ENCODE measurements at regions not wholly inside any gene's neighbourhood (a gene's known extent, or its start where the extent isn't known, plus 50 kb on each side); places are given as distances from the start of the nearest gene placed in this dataset.

DNA sequence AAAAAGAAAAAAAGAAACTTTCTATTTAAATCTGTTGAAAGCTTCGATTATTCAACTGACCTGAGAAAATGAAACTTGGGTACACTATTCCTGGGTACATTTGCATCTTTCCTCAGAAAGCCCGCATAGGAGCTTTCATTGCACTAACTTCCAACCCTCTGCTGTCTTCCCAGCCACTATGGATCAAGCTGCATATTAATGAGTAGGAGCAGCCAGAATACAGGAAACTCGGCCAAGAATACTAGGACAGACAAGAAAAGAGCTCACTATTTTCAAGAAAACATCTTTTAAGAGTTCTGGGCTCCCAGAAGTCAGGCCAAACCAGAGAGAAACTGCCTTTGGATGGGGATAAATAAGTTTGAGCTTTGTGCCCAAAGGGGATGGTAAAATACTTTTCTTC lies 135.0 kb upstream of the CCDC28A start:
- no peak overlapping the region for H3K4me3 Mint-ChIP-seq (ENCODE audit: low read depth)
- H3K27ac Mint-ChIP-seq, result no peak overlapping the region
- DNase-seq (ENCODE audit: low spot score, unreplicated experiment), result no peak
- peaks cover 2% of the 10 kb centered on the region for H3K4me1 Mint-ChIP-seq (ENCODE audit: low read depth)
- H3K27me3 Mint-ChIP-seq, result no peaks in the 10 kb centered on the region
- H3K36me3 Mint-ChIP-seq (ENCODE audit: insufficient read depth), result no peaks in the 10 kb centered on the region
- peaks cover 7% of the 10 kb centered on the region for H3K9me3 Mint-ChIP-seq (ENCODE audit: low read depth)
- TF ChIP-seq, protein P1, sequence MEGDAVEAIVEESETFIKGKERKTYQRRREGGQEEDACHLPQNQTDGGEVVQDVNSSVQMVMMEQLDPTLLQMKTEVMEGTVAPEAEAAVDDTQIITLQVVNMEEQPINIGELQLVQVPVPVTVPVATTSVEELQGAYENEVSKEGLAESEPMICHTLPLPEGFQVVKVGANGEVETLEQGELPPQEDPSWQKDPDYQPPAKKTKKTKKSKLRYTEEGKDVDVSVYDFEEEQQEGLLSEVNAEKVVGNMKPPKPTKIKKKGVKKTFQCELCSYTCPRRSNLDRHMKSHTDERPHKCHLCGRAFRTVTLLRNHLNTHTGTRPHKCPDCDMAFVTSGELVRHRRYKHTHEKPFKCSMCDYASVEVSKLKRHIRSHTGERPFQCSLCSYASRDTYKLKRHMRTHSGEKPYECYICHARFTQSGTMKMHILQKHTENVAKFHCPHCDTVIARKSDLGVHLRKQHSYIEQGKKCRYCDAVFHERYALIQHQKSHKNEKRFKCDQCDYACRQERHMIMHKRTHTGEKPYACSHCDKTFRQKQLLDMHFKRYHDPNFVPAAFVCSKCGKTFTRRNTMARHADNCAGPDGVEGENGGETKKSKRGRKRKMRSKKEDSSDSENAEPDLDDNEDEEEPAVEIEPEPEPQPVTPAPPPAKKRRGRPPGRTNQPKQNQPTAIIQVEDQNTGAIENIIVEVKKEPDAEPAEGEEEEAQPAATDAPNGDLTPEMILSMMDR (IDR thresholded peaks at IDR 0.05; ENCODE audit: unreplicated experiment), result no peak

DNA sequence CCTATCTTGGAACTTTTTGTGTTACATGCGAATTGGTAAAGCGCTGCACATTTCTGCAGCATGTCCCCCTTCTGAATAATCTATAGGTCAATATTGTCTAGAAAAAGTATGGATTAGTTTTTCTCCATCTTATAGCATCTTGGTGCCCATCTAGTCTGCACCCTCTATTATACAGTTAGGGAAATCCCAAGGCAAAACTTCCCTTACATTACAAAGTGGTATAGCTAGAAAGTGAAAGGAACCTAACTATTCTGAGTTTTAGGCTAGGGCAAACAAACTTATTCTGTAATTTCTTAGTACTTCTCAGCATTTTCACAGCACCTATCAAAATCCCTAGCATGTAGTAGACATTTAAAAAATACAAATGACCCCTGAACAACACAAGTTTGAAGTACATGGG lies 133.5 kb upstream of the CCDC28A start:
- peaks cover 2% of the 10 kb centered on the region for H3K4me1 Mint-ChIP-seq (ENCODE audit: low read depth)
- no peak for DNase-seq (ENCODE audit: low spot score, unreplicated experiment)
- no peaks in the 10 kb centered on the region for H3K9me3 Mint-ChIP-seq (ENCODE audit: low read depth)
- H3K27me3 Mint-ChIP-seq, result no peaks in the 10 kb centered on the region
- no peak overlapping the region for H3K27ac Mint-ChIP-seq
- H3K4me3 Mint-ChIP-seq (ENCODE audit: low read depth), result no peak overlapping the region
- TF ChIP-seq, protein P1 (IDR thresholded peaks at IDR 0.05; ENCODE audit: unreplicated experiment), result no peak
- H3K36me3 Mint-ChIP-seq (ENCODE audit: insufficient read depth), result no peaks in the 10 kb centered on the region

DNA sequence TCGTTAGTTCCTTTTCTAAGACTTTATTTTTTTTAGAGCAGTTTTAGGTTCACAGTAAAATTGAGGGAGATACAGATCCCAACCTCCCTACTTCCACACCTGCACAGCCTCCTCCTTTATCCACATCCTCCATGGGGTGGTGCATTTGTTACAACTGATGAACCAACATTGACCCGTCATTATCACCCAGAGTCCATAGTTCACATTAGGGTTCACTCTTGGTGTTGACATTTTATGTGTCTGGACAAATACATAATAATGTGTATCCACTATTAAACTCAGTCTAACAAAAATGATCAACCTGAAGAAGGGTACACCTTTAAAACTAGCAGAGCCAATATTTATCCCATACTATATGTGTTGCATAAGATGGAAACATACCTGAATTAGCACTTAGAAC lies 130.4 kb upstream of the CCDC28A start:
- Mint-ChIP-seq H3K27ac (no peak overlapping the region), H3K9me3 (ENCODE audit: low read depth) (no peaks in the 10 kb centered on the region), H3K36me3 (ENCODE audit: insufficient read depth) (peaks cover 1% of the 10 kb centered on the region), H3K4me3 (ENCODE audit: low read depth) (no peak overlapping the region), H3K27me3 (no peaks in the 10 kb centered on the region), H3K4me1 (ENCODE audit: low read depth) (peaks cover 4% of the 10 kb centered on the region)
- TF ChIP-seq, protein P1 (IDR thresholded peaks at IDR 0.05; ENCODE audit: unreplicated experiment), result no peak
- no peak for DNase-seq (ENCODE audit: low spot score, unreplicated experiment)

DNA sequence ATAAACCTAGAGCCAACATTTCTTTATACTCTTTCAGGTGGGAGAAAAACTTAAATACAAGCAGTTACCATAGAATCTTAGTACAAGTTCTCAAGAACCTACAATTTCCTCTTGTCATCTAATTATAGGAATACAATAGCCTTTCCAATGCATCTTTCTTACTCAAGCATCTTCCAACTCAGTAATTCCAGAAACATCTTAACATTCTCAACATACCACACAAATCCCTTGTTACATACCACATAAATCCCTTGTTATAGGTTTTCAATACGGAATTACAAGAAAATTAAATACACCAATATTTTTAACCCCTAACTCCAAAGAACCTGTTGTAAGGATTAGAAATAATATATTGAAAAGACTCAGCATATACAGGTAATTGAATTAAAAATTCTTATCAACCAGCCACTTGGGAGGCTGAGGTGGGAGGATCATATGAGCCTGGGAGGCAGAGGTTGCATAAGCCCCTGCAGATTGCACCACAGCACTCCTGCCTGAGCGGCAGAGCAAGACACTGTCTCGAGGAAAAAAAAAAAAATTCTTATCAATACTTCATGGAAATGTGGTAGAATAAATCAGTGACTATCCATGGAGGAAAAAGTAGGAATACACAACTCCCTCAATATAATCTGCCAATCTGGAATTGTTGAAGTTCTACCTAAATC lies 127.5 kb upstream of the CCDC28A start:
- Mint-ChIP-seq H3K4me1 (ENCODE audit: low read depth) (peaks cover 4% of the 10 kb centered on the region), H3K4me3 (ENCODE audit: low read depth) (no peak overlapping the region), H3K27me3 (no peaks in the 10 kb centered on the region), H3K27ac (no peak overlapping the region), H3K36me3 (ENCODE audit: insufficient read depth) (peaks cover 1% of the 10 kb centered on the region), H3K9me3 (ENCODE audit: low read depth) (no peaks in the 10 kb centered on the region)
- TF ChIP-seq, protein P1 (IDR thresholded peaks at IDR 0.05; ENCODE audit: unreplicated experiment), result no peak
- no peak for DNase-seq (ENCODE audit: low spot score, unreplicated experiment)

DNA sequence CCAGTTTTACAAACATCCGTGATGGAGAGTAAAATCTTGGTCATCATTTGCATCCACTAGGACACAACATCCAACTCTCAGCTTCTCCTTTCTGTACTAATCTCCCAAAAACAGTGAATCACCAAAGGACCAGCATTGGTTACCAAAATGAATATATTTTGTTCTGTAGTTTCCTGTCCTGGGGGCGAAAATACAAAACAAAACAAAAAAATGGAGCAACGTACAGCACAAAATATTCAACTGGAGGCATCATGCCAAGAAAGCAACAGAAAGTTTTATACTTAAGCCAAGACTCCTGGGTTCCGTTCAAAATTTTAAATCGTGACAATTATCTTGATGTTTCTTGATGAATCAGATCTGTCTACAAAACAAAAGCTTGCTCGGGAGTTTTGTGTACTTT lies 126.6 kb upstream of the CCDC28A start:
- no peak overlapping the region for H3K4me3 Mint-ChIP-seq (ENCODE audit: low read depth)

More for the DNA sequence above, 126.6 kb upstream of the CCDC28A start:
- DNase-seq (ENCODE audit: low spot score, unreplicated experiment), result no peak
- Mint-ChIP-seq H3K36me3 (ENCODE audit: insufficient read depth) (peaks cover 1% of the 10 kb centered on the region), H3K27ac (no peak overlapping the region), H3K9me3 (ENCODE audit: low read depth) (no peaks in the 10 kb centered on the region), H3K27me3 (no peaks in the 10 kb centered on the region), H3K4me1 (ENCODE audit: low read depth) (peaks cover 4% of the 10 kb centered on the region)
- TF ChIP-seq, protein P1 (IDR thresholded peaks at IDR 0.05; ENCODE audit: unreplicated experiment), result no peak
